ENCODE measurements at regions not wholly inside any gene's neighbourhood (a gene's known extent, or its start where the extent isn't known, plus 50 kb on each side); places are given as distances from the start of the nearest gene placed in this dataset.

GRCh38 chr2:13212115-13212514 lies 495.4 kb downstream of the TRIB2 start:
- TF ChIP-seq CTCF (IDR thresholded peaks at IDR 0.05 in 4 of 5, conservative IDR thresholded peaks at IDR 0.05 in 1 of 5) = no peak
- no peak for TF ChIP-seq POLR2A (IDR thresholded peaks at IDR 0.05)

Measured in gastrocnemius medialis (tissue), 4 donors.